OCI-LY7 (cell line): ENCODE measurements at regions not wholly inside any gene's neighbourhood (a gene's known extent, or its start where the extent isn't known, plus 50 kb on each side); places are given as distances from the start of the nearest gene placed in this dataset.

ENCODE experiments used
- CTCF ChIP-seq: fragments of 200-600 bp; sonication (generic); conservative IDR thresholded peaks from 2 replicates; pipeline ENCODE4 v1.5.1; 2014; ENCODE audit warnings: mild to moderate bottlenecking, antibody characterized with exemption, low read length, moderate library complexity, mixed read lengths
- EZH2phosphoT487 ChIP-seq: fragments of 200-600 bp; sonication (generic); IDR thresholded peaks from 2 replicates; pipeline ENCODE4 v1.6.1; 2018; ENCODE audit warnings: low read depth, borderline replicate concordance, mild to moderate bottlenecking, mixed run types, antibody characterized with exemption, low read length, moderate library complexity, mixed read lengths

DNA sequence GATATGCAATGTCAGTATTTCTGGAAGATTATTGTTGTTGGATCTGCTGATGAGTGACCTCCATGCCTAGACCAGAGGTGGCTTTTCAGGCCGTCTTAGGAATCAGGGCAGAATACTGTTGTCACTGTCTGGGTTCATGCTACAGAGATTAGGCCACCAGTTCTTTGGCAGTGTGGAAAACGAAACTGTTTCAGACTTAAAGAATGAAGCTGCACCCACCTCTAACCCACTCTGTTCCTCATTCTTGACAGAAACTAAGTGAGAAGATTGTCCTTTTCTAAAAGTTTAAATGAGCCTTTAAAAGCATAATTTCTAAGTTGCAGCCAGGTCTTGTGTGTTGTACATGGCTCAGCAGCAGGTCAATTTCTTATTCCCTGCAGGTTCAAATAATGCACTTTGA, 444.3 kb downstream of the ENC1 start:
- TF ChIP-seq CTCF (no peak), EZH2phosphoT487 (no peak)
